ENCODE measurements at regions not wholly inside any gene's neighbourhood (a gene's known extent, or its start where the extent isn't known, plus 50 kb on each side); places are given as distances from the start of the nearest gene placed in this dataset.
"Not testable (repeated sequence)": the region's sequence is repeated elsewhere in the genome, so short reads cannot be mapped to it uniquely, and the experiment has no call there.

GRCh38 chr10:42533866-42534265, 104.5 kb downstream of the ZNF33B start:
- DNase-seq: not testable (repeated sequence)

GRCh38 chr10:42532996-42533395, 105.4 kb downstream of the ZNF33B start:
- DNase-seq: no peak

- DNase-seq: no peak
These were observed 115.3 kb downstream of the ZNF33B start for GRCh38 chr10:42523098-42523497.

- DNase-seq: no peak
These were observed 118.5 kb downstream of the ZNF33B start for GRCh38 chr10:42519761-42520460.

- no peak for DNase-seq
These were observed 119.3 kb downstream of the ZNF33B start for GRCh38 chr10:42519079-42519478.

- no peak for DNase-seq
These were observed 124.4 kb downstream of the ZNF33B start for GRCh38 chr10:42513921-42514320.

- DNase-seq: no peak
These were observed 146.6 kb downstream of the ZNF33B start for GRCh38 chr10:42491801-42492200.

GRCh38 chr10:42491001-42491592, 147.3 kb downstream of the ZNF33B start:
- DNase-seq: no peak

GRCh38 chr10:42490368-42490767, 148.0 kb downstream of the ZNF33B start:
- no peak for DNase-seq

GRCh38 chr10:42488416-42488815, 150.0 kb downstream of the ZNF33B start:
- no peak for DNase-seq

GRCh38 chr10:42482411-42482810, 156.0 kb downstream of the ZNF33B start:
- no peak for DNase-seq

GRCh38 chr10:42479057-42479456, 159.3 kb downstream of the ZNF33B start:
- no peak for DNase-seq

- no peak for DNase-seq
These were observed 161.2 kb downstream of the ZNF33B start for GRCh38 chr10:42477170-42477569.

GRCh38 chr10:42476101-42476500, 162.3 kb downstream of the ZNF33B start:
- DNase-seq: no peak

- DNase-seq: no peak
These were observed 162.9 kb downstream of the ZNF33B start for GRCh38 chr10:42475168-42476098.

GRCh38 chr10:42454313-42454712, 184.1 kb downstream of the ZNF33B start:
- no peak for DNase-seq

- no peak for DNase-seq
These were observed 207.3 kb downstream of the ZNF33B start for GRCh38 chr10:42431095-42431494.

GRCh38 chr10:42428534-42428933, 209.8 kb downstream of the ZNF33B start:
- DNase-seq: no peak

- no peak for DNase-seq
These were observed 215.5 kb downstream of the ZNF33B start for GRCh38 chr10:42422911-42423310.

GRCh38 chr10:42421812-42422211, 216.6 kb downstream of the ZNF33B start:
- no peak for DNase-seq

GRCh38 chr10:42419789-42420188, 218.6 kb downstream of the ZNF33B start:
- no peak for DNase-seq

GRCh38 chr10:42380926-42381547, 257.3 kb downstream of the ZNF33B start:
- DNase-seq: no peak
